NCI-H748 (cell line): ENCODE measurements at regions not wholly inside any gene's neighbourhood (a gene's known extent, or its start where the extent isn't known, plus 50 kb on each side); places are given as distances from the start of the nearest gene placed in this dataset.
A peak's percentile ranks its signal among the peaks of the same experiment; 100 is the strongest.

Experiments used
- DNase-seq: peaks from one replicate; lab custom pipeline; 2025; ENCODE audit not compliant: unreplicated experiment; lab: John Stamatoyannopoulos, UW

- no peak for DNase-seq
These were observed 1292.5 kb upstream of the TENM4 start for GRCh38 chr11:80733361-80733760.

- DNase-seq: peak; percentile 7
These were observed 1286.5 kb upstream of the TENM4 start for GRCh38 chr11:80727315-80727714.

GRCh38 chr11:80726236-80726635, 1285.4 kb upstream of the TENM4 start:
- no peak for DNase-seq

GRCh38 chr11:80724366-80724765, 1283.5 kb upstream of the TENM4 start:
- no peak for DNase-seq

GRCh38 chr11:80722629-80723028, 1281.8 kb upstream of the TENM4 start:
- no peak for DNase-seq

DNA sequence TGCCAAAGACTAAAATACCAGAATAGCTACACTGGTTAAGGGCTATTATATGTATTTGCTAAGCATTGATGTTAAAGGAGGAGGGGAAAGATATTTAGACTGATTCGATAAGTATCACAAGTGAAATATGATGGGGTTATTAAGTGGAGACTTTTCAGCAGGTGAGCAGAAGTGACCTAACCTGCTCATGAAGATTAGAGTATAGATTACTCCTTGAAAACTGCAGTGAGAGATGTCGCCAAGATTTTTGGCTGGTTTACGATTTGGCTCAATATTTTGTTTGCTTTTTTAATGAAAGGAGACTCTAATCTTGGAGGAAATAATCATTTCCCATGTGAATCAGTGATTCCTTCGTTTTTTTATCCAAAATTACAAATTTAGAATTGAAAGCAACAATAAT, 1279.5 kb upstream of the TENM4 start:
- no peak for DNase-seq

GRCh38 chr11:80719292-80719646, 1278.4 kb upstream of the TENM4 start:
- no peak for DNase-seq

- peak; percentile 27 for DNase-seq
These were observed 1277.9 kb upstream of the TENM4 start for GRCh38 chr11:80718611-80719291.

- no peak for DNase-seq
These were observed 1261.4 kb upstream of the TENM4 start for GRCh38 chr11:80702264-80702663.

DNA sequence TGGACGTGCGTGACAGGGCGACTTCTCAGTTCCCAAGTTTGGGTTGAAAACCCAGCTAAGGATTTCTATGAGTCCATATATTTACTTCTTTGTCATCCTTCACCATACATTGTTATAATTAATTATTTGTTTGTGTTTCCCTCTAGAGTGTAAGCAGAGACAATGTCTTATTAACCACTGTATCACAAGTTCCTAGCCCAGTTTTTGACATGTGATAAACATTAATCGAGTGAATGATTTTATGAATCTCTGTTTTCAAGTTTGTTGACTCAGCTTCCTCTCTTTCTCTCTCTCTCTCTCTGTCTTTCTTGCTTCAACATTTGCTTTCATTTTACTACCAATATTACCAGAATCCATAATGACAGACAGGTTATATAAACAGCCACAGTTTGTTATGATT, 1259.6 kb upstream of the TENM4 start:
- DNase-seq: no peak

GRCh38 chr11:80699406-80700177, 1258.8 kb upstream of the TENM4 start:
- peak; percentile 59 for DNase-seq

DNA sequence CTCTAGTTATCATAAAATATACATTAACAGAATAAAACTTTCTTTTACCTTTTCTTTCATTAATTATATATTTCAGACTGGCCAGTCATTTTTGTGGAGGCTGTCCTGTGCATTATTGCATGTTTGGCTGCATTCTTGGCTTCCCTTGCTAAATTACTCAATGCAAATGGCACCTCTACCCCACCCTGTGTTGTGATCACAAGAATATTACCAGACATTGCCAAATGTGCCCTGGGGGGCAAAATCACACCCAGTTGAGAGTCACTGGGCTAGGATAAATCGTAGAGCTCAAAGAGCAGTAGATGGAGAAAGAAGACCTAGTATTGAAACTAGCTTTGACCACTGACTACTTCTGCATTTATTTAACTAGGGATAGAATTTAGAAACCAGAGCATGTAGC, 1257.8 kb upstream of the TENM4 start:
- DNase-seq: no peak

- DNase-seq: no peak
These were observed 1253.6 kb upstream of the TENM4 start for GRCh38 chr11:80694385-80694784.

DNA sequence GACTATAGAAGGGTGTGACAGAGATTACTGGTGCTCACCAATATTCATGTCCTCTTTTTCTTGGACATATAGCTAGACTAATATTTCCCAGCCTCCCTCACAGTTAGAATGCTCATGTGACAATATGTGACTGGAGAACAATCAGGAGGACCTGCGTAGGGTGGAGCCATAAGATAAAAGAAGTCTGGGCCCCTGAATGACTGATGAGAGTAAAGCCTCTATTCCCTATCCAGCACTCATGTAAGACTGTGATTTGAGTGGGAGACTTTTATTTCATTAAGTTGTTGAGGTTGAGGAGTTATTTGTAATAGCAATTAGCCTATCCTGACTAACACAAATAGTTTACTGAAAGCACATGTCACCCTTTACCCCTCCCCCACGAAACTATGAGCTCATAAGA, 1247.1 kb upstream of the TENM4 start:
- no peak for DNase-seq

GRCh38 chr11:80686889-80687288, 1246.1 kb upstream of the TENM4 start:
- no peak for DNase-seq

- DNase-seq: no peak
These were observed 1232.7 kb upstream of the TENM4 start for GRCh38 chr11:80673566-80673965.

DNA sequence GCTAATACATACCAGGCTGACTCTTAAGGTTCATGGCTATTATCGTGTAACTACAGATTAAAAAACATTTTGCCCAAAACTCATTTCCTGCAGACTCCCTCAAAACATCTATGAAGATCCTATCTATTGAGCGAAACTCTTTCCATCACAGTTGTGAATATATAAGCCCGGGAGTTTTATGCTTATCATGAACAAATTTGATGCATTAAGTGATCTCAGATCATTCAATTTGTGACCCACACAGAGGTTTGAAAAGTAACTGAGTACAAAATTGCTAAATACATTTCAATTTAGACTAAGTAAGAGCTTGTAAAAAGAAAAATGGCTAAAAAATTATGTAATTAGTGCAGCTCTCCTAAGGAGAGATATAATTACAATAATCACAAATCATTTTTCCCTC, 1228.8 kb upstream of the TENM4 start:
- DNase-seq: no peak

DNA sequence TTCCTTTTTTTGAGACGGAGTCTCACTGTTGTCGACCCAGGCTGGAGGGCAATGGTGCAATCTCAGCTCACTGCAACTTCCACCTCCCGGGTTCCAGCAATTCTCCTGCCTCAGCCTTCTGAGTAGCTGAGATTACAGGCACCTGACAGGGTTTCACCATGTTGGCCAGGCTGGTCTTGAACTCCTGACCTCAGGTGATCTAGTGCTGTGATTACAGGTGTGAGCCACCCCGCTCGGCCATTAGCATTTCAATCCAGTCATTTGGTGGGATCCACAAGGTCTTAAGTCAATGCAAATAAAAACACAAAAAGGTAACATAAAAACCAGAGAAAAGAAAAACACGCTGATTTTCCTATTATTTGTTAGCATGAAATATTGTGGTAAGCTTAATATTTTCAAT, 1227.2 kb upstream of the TENM4 start:
- no peak for DNase-seq

GRCh38 chr11:80655834-80656233, 1215.0 kb upstream of the TENM4 start:
- DNase-seq: no peak

DNA sequence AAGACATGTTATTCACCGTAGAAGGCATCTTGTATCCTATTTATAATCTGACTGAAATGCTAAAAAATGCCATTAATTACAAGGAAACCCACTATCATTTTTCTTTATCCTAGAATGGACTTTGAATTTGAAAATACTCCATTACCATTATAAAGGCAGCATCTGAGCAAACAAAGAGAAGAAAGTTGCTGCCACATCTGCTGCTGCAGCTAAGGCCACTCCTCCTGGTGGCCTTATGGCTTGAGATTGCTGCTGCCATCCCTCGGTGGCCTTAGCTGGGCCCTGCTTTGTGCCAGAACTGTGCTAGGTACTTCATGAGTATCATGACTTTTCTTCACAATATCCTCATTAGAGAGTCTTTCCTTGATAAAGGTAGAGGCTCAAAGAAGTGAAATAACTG, 1210.1 kb upstream of the TENM4 start:
- DNase-seq: no peak

DNA sequence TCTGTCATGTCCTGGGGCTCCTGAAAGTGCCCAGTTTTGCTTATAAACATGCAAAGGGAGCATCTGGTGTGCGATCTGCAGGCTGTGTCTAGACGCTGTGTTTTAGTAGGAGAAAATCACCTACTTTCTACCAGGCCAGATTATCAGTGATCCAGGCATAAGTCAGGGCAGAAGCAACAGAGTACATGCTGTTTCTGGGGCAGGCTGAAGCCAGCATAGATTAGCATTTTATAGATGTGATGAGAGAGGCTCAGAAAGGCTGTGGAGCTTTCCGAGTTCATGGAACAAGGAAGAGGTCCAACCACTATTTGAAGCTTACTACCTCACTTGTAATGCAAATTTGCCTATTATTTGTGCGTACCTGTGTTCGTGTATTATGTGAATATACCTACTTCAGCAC, 1208.4 kb upstream of the TENM4 start:
- DNase-seq: no peak

DNA sequence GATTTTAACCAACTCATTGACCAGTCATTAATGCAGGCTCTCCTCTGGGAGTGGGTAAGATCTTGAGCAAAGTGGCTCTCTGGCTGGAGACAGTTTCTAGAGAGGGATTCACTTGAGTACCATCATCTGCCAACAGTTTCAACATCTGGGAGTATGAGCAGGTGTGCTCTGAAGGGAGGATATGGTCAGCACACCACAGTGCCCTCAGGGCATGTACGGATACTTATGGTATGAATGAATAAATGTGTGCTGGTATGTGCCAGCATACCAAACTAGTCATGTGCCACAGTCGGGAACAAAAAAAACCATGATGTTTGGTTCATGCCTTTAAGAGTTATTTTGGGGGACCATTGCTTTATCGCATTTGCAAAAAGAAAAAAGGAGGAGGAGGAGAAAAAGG, 1197.5 kb upstream of the TENM4 start:
- DNase-seq: peak; percentile 3

GRCh38 chr11:80637571-80637970, 1196.7 kb upstream of the TENM4 start:
- DNase-seq: no peak
